ENCODE measurements at regions not wholly inside any gene's neighbourhood (a gene's known extent, or its start where the extent isn't known, plus 50 kb on each side); places are given as distances from the start of the nearest gene placed in this dataset.

DNA sequence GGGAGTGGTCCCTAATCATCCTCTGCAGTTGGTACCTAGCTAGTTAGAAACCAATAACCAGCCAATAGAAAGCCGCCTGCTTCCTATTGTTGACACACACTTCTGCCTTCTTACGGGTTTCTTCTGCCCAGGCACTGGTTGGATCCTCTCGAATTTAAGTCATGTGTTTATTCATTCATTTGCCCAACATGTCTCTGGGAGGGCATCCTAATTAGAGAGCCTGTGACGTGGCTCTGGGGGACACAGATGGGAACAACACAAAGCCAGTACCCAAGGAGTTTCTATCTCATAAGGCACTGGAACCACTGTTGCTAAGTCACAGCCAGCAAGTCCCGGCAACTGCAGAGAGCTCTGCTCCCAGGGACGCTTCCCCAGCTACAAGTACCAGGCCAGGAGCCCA lies 300.7 kb upstream of the TNRC6C start:
- Mint-ChIP-seq H3K27ac (peak overlapping the region in 1 of 9 donors; percentile 20), H3K4me1 (peaks cover 0 to 7% (median 0%) of the 10 kb centered on the region in 7 donors), H3K27me3 (peaks cover 0 to 33% (median 0%) of the 10 kb centered on the region in 5 donors), H3K36me3 (peaks cover 0 to 3% (median 0%) of the 10 kb centered on the region in 5 donors), H3K9me3 (peaks cover 0 to 8% (median 0%) of the 10 kb centered on the region in 11 donors), H3K4me3 (no peak overlapping the region)
- ATAC-seq (no peak), DNase-seq (no peak)
- H3K4me1 ChIP-seq (ENCODE audit: control insufficient read depth in 2 of 2, insufficient read depth in 2 of 2, low read length in 2 of 2) = no peaks in the 10 kb centered on the region
- no peaks in the 10 kb centered on the region for H3K27me3 ChIP-seq (ENCODE audit: control insufficient read depth in 2 of 2, insufficient read depth in 2 of 2, low read length in 2 of 2)
- H3K36me3 ChIP-seq (ENCODE audit: control insufficient read depth in 2 of 3, insufficient read depth in 3 of 3, low read length in 3 of 3) = no peaks in the 10 kb centered on the region
- CTCF ChIA-PET = interaction anchor here (1.0 kb wide), 1 partner anchor 9 kb away, joined by 5 read pairs; no protein-coding TSS in a partner anchor
- intact Hi-C loops (cut with micrococcal nuclease) = no loop called here
- H3K27ac ChIP-seq (ENCODE audit: low read depth, low read length) = no peak overlapping the region
- POLR2A ChIA-PET = interaction anchor here (2.0 kb wide), 1 partner anchor 9 kb away, joined by 7 read pairs; no protein-coding TSS in a partner anchor
- H3K9me3 ChIP-seq (ENCODE audit: control insufficient read depth in 2 of 3, low read length in 3 of 3) = no peaks in the 10 kb centered on the region
- H3K4me3 ChIP-seq (ENCODE audit: low read length) = no peak overlapping the region

DNA sequence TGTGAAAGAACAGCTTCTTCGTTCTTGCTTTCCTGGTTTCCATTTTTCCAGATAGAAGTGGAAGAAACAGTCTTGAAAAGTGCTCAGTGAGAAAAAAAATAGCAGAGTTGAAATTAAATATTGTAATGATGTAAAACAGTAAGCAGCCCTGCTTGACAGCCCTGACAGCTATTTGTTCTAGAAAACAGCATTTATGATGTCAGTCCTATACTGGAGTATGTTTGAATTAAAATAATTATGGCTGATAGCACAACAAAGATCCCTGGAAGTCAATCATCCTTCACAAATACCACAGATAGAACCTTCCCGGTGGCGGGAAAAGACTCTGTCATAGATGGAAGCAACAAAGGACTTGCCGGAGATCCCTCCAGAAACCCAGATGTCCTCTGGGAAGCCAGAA lies 298.0 kb upstream of the TNRC6C start:
- peaks cover 0 to 9% (median 2%) of the 10 kb centered on the region in 11 donors for H3K9me3 Mint-ChIP-seq
- no peak overlapping the region for H3K4me3 Mint-ChIP-seq
- peaks cover 0 to 3% (median 0%) of the 10 kb centered on the region in 5 donors for H3K36me3 Mint-ChIP-seq
- Histone ChIP-seq H3K4me1 (ENCODE audit: control insufficient read depth in 2 of 2, insufficient read depth in 2 of 2, low read length in 2 of 2) (peaks cover 0 to 5% of the 10 kb centered on the region in 2 donors), H3K4me3 (ENCODE audit: low read length) (no peak overlapping the region), H3K27ac (ENCODE audit: low read depth, low read length) (no peak overlapping the region), H3K9me3 (ENCODE audit: control insufficient read depth in 2 of 3, low read length in 3 of 3) (no peaks in the 10 kb centered on the region), H3K36me3 (ENCODE audit: control insufficient read depth in 2 of 3, insufficient read depth in 3 of 3, low read length in 3 of 3) (no peaks in the 10 kb centered on the region), H3K27me3 (ENCODE audit: control insufficient read depth in 2 of 2, insufficient read depth in 2 of 2, low read length in 2 of 2) (no peaks in the 10 kb centered on the region)
- intact Hi-C loops (cut with micrococcal nuclease) = no loop called here
- peak overlapping the region in 2 of 9 donors; percentile 50 to 51 for H3K27ac Mint-ChIP-seq
- POLR2A ChIA-PET = no interaction called here
- CTCF ChIA-PET = interaction anchor here (0.6 kb wide), 1 partner anchor 406 kb away, joined by 3 read pairs; no protein-coding TSS in a partner anchor
- H3K27me3 Mint-ChIP-seq = peaks cover 0 to 32% (median 0%) of the 10 kb centered on the region in 5 donors
- H3K4me1 Mint-ChIP-seq = peaks cover 5 to 20% (median 11%) of the 10 kb centered on the region in 7 donors
- DNase-seq = no peak
- ATAC-seq = no peak

DNA sequence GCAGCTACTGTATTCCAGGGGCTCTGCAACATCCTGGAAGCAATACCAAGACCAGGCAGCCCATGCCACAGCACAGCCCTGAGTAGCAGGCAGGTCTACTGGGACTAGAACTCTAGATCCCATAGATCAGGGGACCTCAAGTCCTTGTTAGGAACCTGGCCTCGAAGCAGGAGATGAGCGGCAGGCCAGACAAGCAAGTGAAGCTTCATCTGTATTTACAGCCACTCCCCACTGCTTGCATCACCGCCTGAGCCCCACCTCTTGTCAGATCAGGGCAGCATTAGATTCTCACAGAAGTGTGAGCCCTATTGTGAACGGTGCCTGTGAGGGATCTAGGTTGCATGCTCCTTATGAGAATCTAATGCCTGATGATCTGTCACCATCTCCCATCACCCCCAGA lies 295.7 kb upstream of the TNRC6C start:
- H3K36me3 ChIP-seq (ENCODE audit: control insufficient read depth in 2 of 3, insufficient read depth in 3 of 3, low read length in 3 of 3) = no peaks in the 10 kb centered on the region
- no peak overlapping the region for H3K4me3 ChIP-seq (ENCODE audit: low read length)
- Mint-ChIP-seq H3K9me3 (peaks cover 0 to 13% (median 6%) of the 10 kb centered on the region in 11 donors), H3K27ac (peak overlapping the region in 7 of 9 donors; percentile 1 to 66 (median 17)), H3K27me3 (peaks cover 0 to 22% (median 0%) of the 10 kb centered on the region in 5 donors), H3K4me1 (peaks cover 22 to 43% (median 32%) of the 10 kb centered on the region in 7 donors), H3K4me3 (no peak overlapping the region), H3K36me3 (peaks cover 0 to 17% (median 4%) of the 10 kb centered on the region in 5 donors)
- DNase-seq = no peak
- intact Hi-C loops (cut with micrococcal nuclease) = no loop called here
- CTCF ChIA-PET = interaction anchor here (0.6 kb wide), 1 partner anchor 108 kb away, joined by 3 read pairs; no protein-coding TSS in a partner anchor
- POLR2A ChIA-PET = interaction anchor here (1.3 to 1.7 kb wide), 2 partner anchors 16 to 295 kb away, joined by 5 to 6 read pairs; partner anchors contain the start of gene TNRC6C
- no peaks in the 10 kb centered on the region for H3K27me3 ChIP-seq (ENCODE audit: control insufficient read depth in 2 of 2, insufficient read depth in 2 of 2, low read length in 2 of 2)
- no peak overlapping the region for H3K27ac ChIP-seq (ENCODE audit: low read depth, low read length)
- peaks cover 15 to 23% of the 10 kb centered on the region in 2 donors for H3K4me1 ChIP-seq (ENCODE audit: control insufficient read depth in 2 of 2, insufficient read depth in 2 of 2, low read length in 2 of 2)
- no peaks in the 10 kb centered on the region for H3K9me3 ChIP-seq (ENCODE audit: control insufficient read depth in 2 of 3, low read length in 3 of 3)
- no peak for ATAC-seq

DNA sequence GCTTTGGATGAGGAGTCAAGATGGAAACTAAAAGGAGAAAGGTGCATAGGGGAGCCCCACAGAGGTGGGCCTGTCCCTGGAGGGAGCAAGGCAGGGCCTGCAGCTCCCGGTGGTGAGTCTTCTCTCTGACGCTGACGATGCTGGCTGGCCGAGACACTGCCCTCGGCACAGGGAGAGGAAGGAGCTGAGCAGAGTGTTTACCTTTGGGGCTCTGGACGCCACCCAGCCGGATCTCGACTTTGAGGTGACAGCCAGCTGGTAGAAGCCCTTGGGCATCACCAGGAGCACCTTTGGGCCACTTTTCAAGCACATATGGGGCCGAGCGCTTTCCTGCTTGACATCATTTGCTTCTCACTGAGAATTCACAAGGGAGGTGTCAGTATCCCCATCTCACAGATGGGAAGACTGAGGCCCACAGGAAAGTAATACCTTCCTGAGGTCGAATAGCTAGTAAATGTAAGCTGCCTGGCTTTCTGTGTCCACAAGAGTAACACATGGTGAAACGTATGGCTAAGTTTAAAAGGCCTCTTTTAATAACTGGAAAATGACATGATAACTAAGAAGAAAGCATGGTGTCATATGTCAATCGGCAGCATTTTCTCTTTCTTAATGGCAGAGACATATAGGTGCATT lies 294.3 kb upstream of the TNRC6C start:
- Histone ChIP-seq H3K9me3 (ENCODE audit: control insufficient read depth in 2 of 3, low read length in 3 of 3) (peaks cover 0 to 6% (median 0%) of the 10 kb centered on the region in 3 experiments), H3K27ac (ENCODE audit: low read depth, low read length) (no peak overlapping the region), H3K36me3 (ENCODE audit: control insufficient read depth in 2 of 3, insufficient read depth in 3 of 3, low read length in 3 of 3) (no peaks in the 10 kb centered on the region), H3K27me3 (ENCODE audit: control insufficient read depth in 2 of 2, insufficient read depth in 2 of 2, low read length in 2 of 2) (no peaks in the 10 kb centered on the region), H3K4me1 (ENCODE audit: control insufficient read depth in 2 of 2, insufficient read depth in 2 of 2, low read length in 2 of 2) (peaks cover 26 to 37% of the 10 kb centered on the region in 2 donors), H3K4me3 (ENCODE audit: low read length) (no peak overlapping the region)
- Mint-ChIP-seq H3K9me3 (peaks cover 0 to 19% (median 11%) of the 10 kb centered on the region in 11 donors), H3K27ac (peak overlapping the region in 7 of 9 donors; percentile 10 to 99 (median 87)), H3K27me3 (peaks cover 0 to 11% (median 0%) of the 10 kb centered on the region in 5 donors), H3K36me3 (peaks cover 4 to 24% (median 10%) of the 10 kb centered on the region in 5 donors), H3K4me1 (peaks cover 27 to 54% (median 44%) of the 10 kb centered on the region in 7 donors), H3K4me3 (peak overlapping the region in 2 of 10 donors; percentile 16 to 94)
- intact Hi-C loops (cut with micrococcal nuclease) = no loop called here
- DNase-seq = no peak
- CTCF ChIA-PET = interaction anchor here (0.7 kb wide), 1 partner anchor 55 kb away, joined by 3 read pairs; no protein-coding TSS in a partner anchor
- no peak for ATAC-seq
- POLR2A ChIA-PET = interaction anchor here (0.7 to 1.6 kb wide), 3 partner anchors 17 to 527 kb away, joined by 3 to 5 read pairs (median 3); no protein-coding TSS in a partner anchor

DNA sequence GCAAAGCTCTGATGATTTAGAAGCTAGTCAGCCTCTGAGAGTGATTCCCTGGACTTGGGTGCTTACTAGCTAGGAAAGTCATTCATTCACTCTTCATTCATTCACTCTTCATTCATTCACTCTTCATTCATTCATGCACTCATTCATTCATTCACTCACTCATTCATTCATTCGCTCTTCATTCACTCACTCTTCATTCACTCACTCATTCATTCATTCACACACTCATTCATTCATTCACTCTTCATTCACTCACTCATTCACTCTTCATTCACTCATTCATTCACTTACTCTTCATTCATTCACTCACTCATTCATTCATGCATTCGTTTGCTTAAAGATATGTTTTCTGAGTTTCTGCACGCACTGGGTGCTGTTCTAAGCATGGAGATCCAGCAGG lies 292.7 kb upstream of the TNRC6C start:
- peaks cover 0 to 24% (median 13%) of the 10 kb centered on the region in 11 donors for H3K9me3 Mint-ChIP-seq
- ChIA-PET POLR2A (no interaction called here), CTCF (interaction anchor here (0.6 kb wide), 1 partner anchor 291 kb away, joined by 3 read pairs; no protein-coding TSS in a partner anchor)
- Histone ChIP-seq H3K36me3 (ENCODE audit: control insufficient read depth in 2 of 3, insufficient read depth in 3 of 3, low read length in 3 of 3) (no peaks in the 10 kb centered on the region), H3K9me3 (ENCODE audit: control insufficient read depth in 2 of 3, low read length in 3 of 3) (peaks cover 0 to 6% (median 0%) of the 10 kb centered on the region in 3 experiments), H3K27ac (ENCODE audit: low read depth, low read length) (peak overlapping the region; percentile 75), H3K27me3 (ENCODE audit: control insufficient read depth in 2 of 2, insufficient read depth in 2 of 2, low read length in 2 of 2) (no peaks in the 10 kb centered on the region), H3K4me1 (ENCODE audit: control insufficient read depth in 2 of 2, insufficient read depth in 2 of 2, low read length in 2 of 2) (peaks cover 26 to 38% of the 10 kb centered on the region in 2 donors), H3K4me3 (ENCODE audit: low read length) (peak overlapping the region; percentile 55)
- H3K4me3 Mint-ChIP-seq = peak overlapping the region; percentile 80 to 97 (median 93)
- peaks cover 4 to 34% (median 17%) of the 10 kb centered on the region in 5 donors for H3K36me3 Mint-ChIP-seq
- ATAC-seq (no peak), DNase-seq (no peak)
- H3K27ac Mint-ChIP-seq = peak overlapping the region; percentile 96 to 99 (median 98)
- H3K4me1 Mint-ChIP-seq = peaks cover 33 to 63% (median 57%) of the 10 kb centered on the region in 7 donors
- H3K27me3 Mint-ChIP-seq = peaks cover 0 to 2% (median 0%) of the 10 kb centered on the region in 5 donors
- intact Hi-C loops (cut with micrococcal nuclease) = loop anchor here (1.0 to 5.0 kb wide), 8 partner anchors 21 to 503 kb away; partner anchors contain the start of genes TNRC6C (in 2 of the 2) and SYNGR2 (in 1 of the 2)

DNA sequence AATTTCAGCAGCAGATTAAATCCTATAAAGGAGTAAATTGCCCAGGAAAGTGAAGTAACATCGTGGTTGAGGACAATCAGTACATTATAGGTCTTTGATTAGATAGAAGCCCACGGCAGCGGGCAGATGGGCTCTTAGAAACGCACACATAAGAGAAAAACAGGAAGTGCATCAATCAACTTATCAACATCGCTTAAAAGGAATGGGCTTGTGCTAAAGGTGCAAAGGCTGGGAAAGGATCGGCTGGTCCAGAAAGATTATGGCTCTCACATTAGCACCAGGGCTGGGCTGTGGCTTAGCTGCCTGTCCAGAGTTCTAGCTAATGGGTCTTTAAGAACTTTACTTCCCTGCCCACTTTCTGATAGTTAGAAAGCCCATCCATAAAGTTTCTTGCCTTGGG lies 292.0 kb upstream of the TNRC6C start:
- intact Hi-C loops (cut with micrococcal nuclease) = loop anchor here (1.0 to 5.0 kb wide), 8 partner anchors 21 to 502 kb away; partner anchors contain the start of genes TNRC6C (in 2 of the 2) and SYNGR2 (in 1 of the 2)
- H3K27ac Mint-ChIP-seq = peak overlapping the region; percentile 96 to 99 (median 98)
- H3K4me3 Mint-ChIP-seq = peak overlapping the region; percentile 80 to 97 (median 93)
- ChIA-PET CTCF (interaction anchor here (1.0 to 1.2 kb wide), 2 partner anchors 9 to 347 kb away, joined by 5 read pairs; no protein-coding TSS in a partner anchor), POLR2A (interaction anchor here (0.7 to 2.3 kb wide), 17 partner anchors 9 to 1022 kb away, joined by 3 to 28 read pairs (median 4); partner anchors contain the start of genes MFSD11, ST6GALNAC1 and TNRC6C)
- no peaks in the 10 kb centered on the region for H3K27me3 Mint-ChIP-seq
- peak overlapping the region; percentile 75 for H3K27ac ChIP-seq (ENCODE audit: low read depth, low read length)
- DNase-seq = no peak
- H3K27me3 ChIP-seq (ENCODE audit: control insufficient read depth in 2 of 2, insufficient read depth in 2 of 2, low read length in 2 of 2) = no peaks in the 10 kb centered on the region
- peak; percentile 15 for ATAC-seq
- peaks cover 4 to 37% (median 19%) of the 10 kb centered on the region in 5 donors for H3K36me3 Mint-ChIP-seq
- H3K9me3 ChIP-seq (ENCODE audit: control insufficient read depth in 2 of 3, low read length in 3 of 3) = peaks cover 0 to 6% (median 0%) of the 10 kb centered on the region in 3 experiments
- H3K36me3 ChIP-seq (ENCODE audit: control insufficient read depth in 2 of 3, insufficient read depth in 3 of 3, low read length in 3 of 3) = no peaks in the 10 kb centered on the region
- H3K4me3 ChIP-seq (ENCODE audit: low read length) = peak overlapping the region; percentile 55
- peaks cover 34 to 69% (median 59%) of the 10 kb centered on the region in 7 donors for H3K4me1 Mint-ChIP-seq
- H3K9me3 Mint-ChIP-seq = peaks cover 0 to 24% (median 13%) of the 10 kb centered on the region in 11 donors
- peaks cover 26 to 40% of the 10 kb centered on the region in 2 donors for H3K4me1 ChIP-seq (ENCODE audit: control insufficient read depth in 2 of 2, insufficient read depth in 2 of 2, low read length in 2 of 2)
